ENCODE measurements at regions not wholly inside any gene's neighbourhood (a gene's known extent, or its start where the extent isn't known, plus 50 kb on each side); places are given as distances from the start of the nearest gene placed in this dataset.
A peak's percentile ranks its signal among the peaks of the same experiment; 100 is the strongest.
"Not testable (repeated sequence)": the region's sequence is repeated elsewhere in the genome, so short reads cannot be mapped to it uniquely, and the experiment has no call there.

- peak in 1 of 3 donors; percentile 17 for DNase-seq (ENCODE audit: low read depth in 2 of 3, low spot score in 2 of 3)
These were observed 103.5 kb upstream of the CARMIL1 start for GRCh38 chr6:25175681-25176080.

- no peak for DNase-seq (ENCODE audit: low read depth in 2 of 3, low spot score in 2 of 3)
These were observed 102.7 kb upstream of the CARMIL1 start for GRCh38 chr6:25176466-25176865.

- DNase-seq (ENCODE audit: low read depth in 2 of 3, low spot score in 2 of 3): peak in 1 of 3 donors; percentile 39
These were observed 101.6 kb upstream of the CARMIL1 start for GRCh38 chr6:25177500-25178028.

DNA sequence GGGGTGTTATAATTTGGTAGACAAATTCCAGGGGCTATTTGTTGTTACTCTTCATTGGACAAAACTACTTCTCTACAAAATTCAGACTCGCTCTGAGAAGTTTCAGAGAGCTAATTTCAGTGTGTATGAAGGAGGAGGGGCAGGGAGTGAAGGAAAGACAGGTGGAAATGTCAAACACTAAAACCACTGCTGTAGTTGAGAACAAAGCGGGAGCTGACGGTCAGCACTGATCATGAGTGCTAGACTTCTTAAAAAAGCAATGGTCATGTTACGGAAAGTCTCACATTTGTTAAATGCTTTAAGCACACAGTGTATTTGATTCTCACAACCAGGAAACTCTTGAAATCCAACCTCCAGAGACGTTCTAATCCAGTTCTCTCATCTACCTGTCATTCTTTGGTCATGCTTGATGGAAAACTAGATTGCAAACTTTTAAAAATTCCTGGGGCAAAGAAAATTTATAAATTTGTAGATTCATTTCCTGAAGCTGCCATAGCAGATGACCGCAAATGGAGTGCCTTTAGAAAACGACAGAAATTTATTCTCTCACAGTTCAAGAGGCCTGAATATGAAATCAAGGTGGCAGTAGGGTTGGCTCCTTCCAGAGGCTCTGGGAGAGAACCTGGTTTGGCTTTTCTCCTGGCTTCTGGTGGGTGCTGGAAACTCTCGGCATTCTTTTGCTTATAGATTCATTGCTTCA, 100.7 kb upstream of the CARMIL1 start:
- DNase-seq (ENCODE audit: low read depth in 2 of 3, low spot score in 2 of 3): peak in 1 of 3 donors; percentile 37

- DNase-seq (ENCODE audit: low read depth in 2 of 3, low spot score in 2 of 3): peak in 1 of 3 donors; percentile 76
These were observed 100.0 kb upstream of the CARMIL1 start for GRCh38 chr6:25179051-25179778.

- DNase-seq (ENCODE audit: low read depth in 2 of 3, low spot score in 2 of 3): no peak
These were observed 98.4 kb upstream of the CARMIL1 start for GRCh38 chr6:25180630-25181349.

GRCh38 chr6:25181350-25181724, 97.8 kb upstream of the CARMIL1 start:
- peak in 1 of 3 donors; percentile 45 for DNase-seq (ENCODE audit: low read depth in 2 of 3, low spot score in 2 of 3)

- peak in 1 of 3 donors; percentile 27 for DNase-seq (ENCODE audit: low read depth in 2 of 3, low spot score in 2 of 3)
These were observed 97.3 kb upstream of the CARMIL1 start for GRCh38 chr6:25181923-25182322.

DNA sequence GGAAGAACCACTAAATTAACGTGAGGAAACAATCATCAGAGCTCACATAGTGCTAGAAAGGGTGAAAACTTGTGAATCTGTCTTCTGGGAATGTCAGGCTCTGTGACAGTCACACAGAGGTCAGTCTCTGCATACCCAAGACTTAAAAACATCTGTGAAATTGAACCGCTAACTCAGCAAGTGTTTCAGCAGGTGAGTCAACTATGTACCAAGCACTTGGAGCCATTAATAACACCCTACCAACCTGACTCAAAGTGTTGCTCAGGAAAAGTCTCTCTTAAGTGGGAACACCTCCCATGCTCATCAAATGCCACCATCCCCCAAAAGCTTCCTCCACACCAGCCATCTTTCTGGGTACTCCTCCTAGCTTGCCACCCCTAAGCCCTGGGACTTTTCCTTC, 92.3 kb upstream of the CARMIL1 start:
- DNase-seq (ENCODE audit: low read depth in 2 of 3, low spot score in 2 of 3): no peak

GRCh38 chr6:25188232-25188631, 90.9 kb upstream of the CARMIL1 start:
- DNase-seq (ENCODE audit: low read depth in 2 of 3, low spot score in 2 of 3): no peak

DNA sequence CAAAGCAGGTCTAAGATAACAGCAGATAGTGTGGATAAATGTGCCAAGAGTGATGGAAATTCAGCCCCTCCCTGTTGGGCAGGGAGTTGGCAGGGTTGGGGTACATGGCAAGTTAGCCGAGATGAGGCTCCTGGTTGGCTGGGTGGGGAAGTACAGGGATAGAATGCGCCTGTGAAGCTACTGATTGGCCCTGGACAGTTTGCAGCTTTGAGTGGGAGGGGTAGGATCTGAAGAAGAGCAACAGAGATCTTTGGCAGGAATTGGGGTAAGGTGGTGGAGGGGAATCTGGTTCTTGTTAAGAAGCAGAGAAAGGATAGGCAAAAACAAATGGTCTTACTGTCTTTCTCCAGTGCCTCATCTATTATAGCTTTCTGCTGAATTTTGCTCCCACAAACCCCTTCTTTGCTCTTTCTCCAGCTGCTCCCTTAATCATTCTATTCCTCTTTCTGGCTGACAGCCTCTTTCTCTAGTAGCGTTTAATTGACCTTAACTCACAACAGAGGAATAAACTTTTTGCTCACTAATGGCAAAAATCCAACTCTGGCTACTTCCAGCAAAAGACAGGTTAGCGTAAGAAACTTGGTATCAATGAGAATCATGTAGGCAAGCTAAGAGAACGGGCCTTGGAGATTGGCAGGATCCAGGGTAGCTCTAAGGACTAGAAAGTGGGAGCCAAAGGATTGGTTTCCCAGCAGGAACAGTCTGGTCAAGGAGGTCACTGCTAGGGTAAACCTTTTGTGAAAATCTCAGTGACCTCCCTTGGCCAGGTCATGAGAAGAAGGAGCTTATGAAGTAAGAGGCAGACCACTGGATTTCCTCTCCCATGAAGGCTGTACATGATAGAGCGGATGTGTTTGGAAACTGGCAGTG, 86.3 kb upstream of the CARMIL1 start:
- no peak for DNase-seq (ENCODE audit: low read depth in 2 of 3, low spot score in 2 of 3)

GRCh38 chr6:25193460-25194171, 85.6 kb upstream of the CARMIL1 start:
- no peak for DNase-seq (ENCODE audit: low read depth in 2 of 3, low spot score in 2 of 3)

DNA sequence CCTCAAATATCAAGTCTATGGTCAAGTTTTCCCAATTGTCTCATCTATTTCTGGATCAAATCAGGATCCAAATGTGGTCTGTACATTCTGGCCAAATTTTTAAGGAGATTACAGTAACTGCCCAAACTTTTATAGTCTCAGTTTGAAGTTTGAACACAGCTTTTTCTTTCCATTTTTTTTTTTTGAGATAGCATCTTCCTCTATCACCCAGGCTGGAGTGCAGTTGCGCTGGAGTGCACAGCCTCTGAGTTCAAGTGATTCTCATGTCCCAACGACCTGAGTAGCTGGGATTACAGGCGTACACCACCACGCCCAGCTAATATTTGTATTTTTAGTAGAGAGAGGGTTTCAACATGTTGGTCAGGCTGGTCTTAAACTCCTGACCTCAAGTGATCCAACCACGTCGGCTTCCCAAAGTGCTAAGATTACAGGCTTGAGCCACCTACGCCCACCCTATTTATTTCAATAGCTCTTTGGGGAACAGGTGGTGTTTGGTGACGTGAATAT, 84.9 kb upstream of the CARMIL1 start:
- no peak for DNase-seq (ENCODE audit: low read depth in 2 of 3, low spot score in 2 of 3)

GRCh38 chr6:25196464-25196863, 82.7 kb upstream of the CARMIL1 start:
- DNase-seq (ENCODE audit: low read depth in 2 of 3, low spot score in 2 of 3): no peak

GRCh38 chr6:25197111-25197510, 82.1 kb upstream of the CARMIL1 start:
- DNase-seq (ENCODE audit: low read depth in 2 of 3, low spot score in 2 of 3): no peak

GRCh38 chr6:25199544-25199943, 79.6 kb upstream of the CARMIL1 start:
- no peak for DNase-seq (ENCODE audit: low read depth in 2 of 3, low spot score in 2 of 3)

GRCh38 chr6:25202504-25202903, 76.7 kb upstream of the CARMIL1 start:
- no peak for DNase-seq (ENCODE audit: low read depth in 2 of 3, low spot score in 2 of 3)

- DNase-seq (ENCODE audit: low read depth in 2 of 3, low spot score in 2 of 3): no peak
These were observed 73.5 kb upstream of the CARMIL1 start for GRCh38 chr6:25205629-25206028.

GRCh38 chr6:25207453-25208155, 71.6 kb upstream of the CARMIL1 start:
- not testable (repeated sequence) for DNase-seq (ENCODE audit: low read depth in 2 of 3, low spot score in 2 of 3)

All from hematopoietic multipotent progenitor cell (in vitro differentiated cells).